Fibroblast of lung (primary cell): ENCODE measurements at regions not wholly inside any gene's neighbourhood (a gene's known extent, or its start where the extent isn't known, plus 50 kb on each side); places are given as distances from the start of the nearest gene placed in this dataset.
"Not testable (repeated sequence)": the region's sequence is repeated elsewhere in the genome, so short reads cannot be mapped to it uniquely, and the experiment has no call there.

Experiments used
- DNase-seq, 2 donors: peaks; one replicate each; pipeline versions ENCODE4 v3.0.0 to v3.0.0-alpha.2; 2010; ENCODE audit warnings: low read depth in 2 of 2
- H2AFZ ChIP-seq: 2 replicates; pipeline ENCODE4 v1.5.1; 2012; ENCODE audit warnings: low read length, control low read depth, inconsistent platforms
- H3K27ac ChIP-seq: 2 replicates; pipeline ENCODE4 v1.5.1; 2011; ENCODE audit warnings: low read length, control low read depth; ENCODE audit not compliant: insufficient read depth
- H3K27me3 ChIP-seq: 2 replicates; pipeline ENCODE4 v1.5.1; 2011; ENCODE audit warnings: mild to moderate bottlenecking, low read length; ENCODE audit not compliant: control insufficient read depth, insufficient read depth
- H3K36me3 ChIP-seq: 2 replicates; pipeline ENCODE4 v1.5.1; 2011; ENCODE audit warnings: low read length; ENCODE audit not compliant: control insufficient read depth, insufficient read depth
- H3K4me1 ChIP-seq: 2 replicates; pipeline ENCODE4 v1.5.1; 2011; ENCODE audit warnings: low read length; ENCODE audit not compliant: control insufficient read depth, insufficient read depth; ENCODE audit errors: extremely low read depth
- H3K4me2 ChIP-seq: 2 replicates; pipeline ENCODE4 v1.5.1; 2011; ENCODE audit warnings: low read length, control low read depth; ENCODE audit not compliant: insufficient read depth; ENCODE audit errors: extremely low read depth
- H3K4me3 ChIP-seq, 4 experiments: fragments of 200-600 bp in 1 of 4; sonication (generic) in 1 of 4; replicated peaks in 1 of 4; 2 replicates each; pipeline ENCODE4 v1.5.1; 2011 to 2016; ENCODE audit warnings: low read length in 4 of 4, low read depth in 3 of 4, mild to moderate bottlenecking in 3 of 4, control low read depth in 2 of 4, inconsistent platforms in 1 of 4, mixed read lengths in 1 of 4; ENCODE audit not compliant: insufficient read depth in 1 of 4; ENCODE audit errors: control extremely low read depth in 1 of 4
- H3K79me2 ChIP-seq: 2 replicates; pipeline ENCODE4 v1.5.1; 2012; ENCODE audit warnings: mild to moderate bottlenecking, low read length, inconsistent platforms; ENCODE audit not compliant: control insufficient read depth, insufficient read depth
- H3K9ac ChIP-seq: 2 replicates; pipeline ENCODE4 v1.5.1; 2011; ENCODE audit warnings: mild to moderate bottlenecking, low read length, control low read depth; ENCODE audit not compliant: insufficient read depth
- H3K9me3 ChIP-seq: 2 replicates; pipeline ENCODE4 v1.5.1; 2012; ENCODE audit warnings: low read depth, low read length; ENCODE audit not compliant: control insufficient read depth, insufficient read depth
- H4K20me1 ChIP-seq: 2 replicates; pipeline ENCODE4 v1.5.1; 2011; ENCODE audit warnings: low read length; ENCODE audit not compliant: control insufficient read depth, insufficient read depth; ENCODE audit errors: extremely low read depth
- EZH2 ChIP-seq: IDR thresholded peaks from 2 replicates; pipeline ENCODE4 v1.5.1; 2012; ENCODE audit warnings: low read length, control low read depth, mild to moderate bottlenecking; ENCODE audit errors: missing control alignments
- TF ChIP-seq, protein P1 (sequence below), 2 donors: IDR thresholded peaks in 1 of 2; conservative IDR thresholded peaks in 1 of 2; 1 replicate in 1 of 2; 2 replicates in 1 of 2; pipeline ENCODE4 v1.5.1; 2011 to 2012; ENCODE audit warnings: low read length in 2 of 2, control low read depth in 1 of 2, inconsistent platforms in 1 of 2, low read depth in 1 of 2, mild to moderate bottlenecking in 1 of 2

DNA sequence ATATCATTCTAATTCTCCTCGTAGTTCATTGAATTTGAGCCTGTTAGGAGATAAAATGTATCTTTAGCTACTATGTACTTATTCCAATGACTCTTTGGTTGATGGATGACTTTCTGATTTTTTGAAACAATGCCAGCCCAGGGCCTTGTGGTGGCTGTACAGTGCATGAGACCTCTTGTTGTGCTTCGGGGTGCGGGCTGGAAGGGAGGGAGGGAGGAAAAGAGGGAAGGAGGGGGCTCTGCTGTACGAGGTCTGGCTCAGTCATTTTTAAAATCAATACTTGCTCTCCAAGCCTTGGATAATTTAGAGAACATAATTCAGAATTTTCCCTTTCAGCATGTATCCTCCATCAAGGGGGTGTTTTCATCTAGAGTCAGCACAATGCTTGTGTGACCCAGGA, 399.7 kb upstream of the ONECUT1 start:
- Histone ChIP-seq H3K27me3 (no peaks in the 10 kb centered on the region), H3K4me1 (no peaks in the 10 kb centered on the region), H2AFZ (no peak overlapping the region), H3K36me3 (no peaks in the 10 kb centered on the region), H3K4me2 (no peak overlapping the region), H3K27ac (no peak overlapping the region), H4K20me1 (no peaks in the 10 kb centered on the region), H3K79me2 (no peaks in the 10 kb centered on the region), H3K9me3 (no peaks in the 10 kb centered on the region), H3K4me3 (no peak overlapping the region), H3K9ac (no peak overlapping the region)
- TF ChIP-seq, protein P1, sequence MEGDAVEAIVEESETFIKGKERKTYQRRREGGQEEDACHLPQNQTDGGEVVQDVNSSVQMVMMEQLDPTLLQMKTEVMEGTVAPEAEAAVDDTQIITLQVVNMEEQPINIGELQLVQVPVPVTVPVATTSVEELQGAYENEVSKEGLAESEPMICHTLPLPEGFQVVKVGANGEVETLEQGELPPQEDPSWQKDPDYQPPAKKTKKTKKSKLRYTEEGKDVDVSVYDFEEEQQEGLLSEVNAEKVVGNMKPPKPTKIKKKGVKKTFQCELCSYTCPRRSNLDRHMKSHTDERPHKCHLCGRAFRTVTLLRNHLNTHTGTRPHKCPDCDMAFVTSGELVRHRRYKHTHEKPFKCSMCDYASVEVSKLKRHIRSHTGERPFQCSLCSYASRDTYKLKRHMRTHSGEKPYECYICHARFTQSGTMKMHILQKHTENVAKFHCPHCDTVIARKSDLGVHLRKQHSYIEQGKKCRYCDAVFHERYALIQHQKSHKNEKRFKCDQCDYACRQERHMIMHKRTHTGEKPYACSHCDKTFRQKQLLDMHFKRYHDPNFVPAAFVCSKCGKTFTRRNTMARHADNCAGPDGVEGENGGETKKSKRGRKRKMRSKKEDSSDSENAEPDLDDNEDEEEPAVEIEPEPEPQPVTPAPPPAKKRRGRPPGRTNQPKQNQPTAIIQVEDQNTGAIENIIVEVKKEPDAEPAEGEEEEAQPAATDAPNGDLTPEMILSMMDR (conservative IDR thresholded peaks at IDR 0.05 in 1 of 2, IDR thresholded peaks at IDR 0.05 in 1 of 2; ENCODE audit: low read depth in 1 of 2, low read length in 2 of 2): no peak
- no peak for TF ChIP-seq EZH2
- no peak for DNase-seq

GRCh38 chr15:53183449-53183848, 393.3 kb upstream of the ONECUT1 start:
- not testable (repeated sequence) for H4K20me1 ChIP-seq, H2AFZ ChIP-seq, H3K9ac ChIP-seq, DNase-seq, H3K36me3 ChIP-seq, H3K27me3 ChIP-seq, H3K9me3 ChIP-seq, H3K4me1 ChIP-seq, H3K4me2 ChIP-seq, H3K4me3 ChIP-seq, H3K27ac ChIP-seq, H3K79me2 ChIP-seq

- no peak for DNase-seq
- Histone ChIP-seq H4K20me1 (no peaks in the 10 kb centered on the region), H3K9me3 (no peaks in the 10 kb centered on the region), H3K4me2 (no peak overlapping the region), H3K36me3 (no peaks in the 10 kb centered on the region), H3K4me3 (no peak overlapping the region), H2AFZ (no peak overlapping the region), H3K9ac (no peak overlapping the region), H3K79me2 (no peaks in the 10 kb centered on the region), H3K4me1 (no peaks in the 10 kb centered on the region), H3K27ac (no peak overlapping the region), H3K27me3 (no peaks in the 10 kb centered on the region)
- TF ChIP-seq EZH2: no peak
- TF ChIP-seq, protein P1 (conservative IDR thresholded peaks at IDR 0.05 in 1 of 2, IDR thresholded peaks at IDR 0.05 in 1 of 2; ENCODE audit: low read depth in 1 of 2, low read length in 2 of 2): no peak
These were observed 381.4 kb upstream of the ONECUT1 start for GRCh38 chr15:53171571-53171970.
